ENCODE measurements at regions not wholly inside any gene's neighbourhood (a gene's known extent, or its start where the extent isn't known, plus 50 kb on each side); places are given as distances from the start of the nearest gene placed in this dataset.

- DNase-seq, result no peak
Observed at GRCh38 chr3:193754719-193755118, 161.7 kb downstream of the OPA1 start.

DNA sequence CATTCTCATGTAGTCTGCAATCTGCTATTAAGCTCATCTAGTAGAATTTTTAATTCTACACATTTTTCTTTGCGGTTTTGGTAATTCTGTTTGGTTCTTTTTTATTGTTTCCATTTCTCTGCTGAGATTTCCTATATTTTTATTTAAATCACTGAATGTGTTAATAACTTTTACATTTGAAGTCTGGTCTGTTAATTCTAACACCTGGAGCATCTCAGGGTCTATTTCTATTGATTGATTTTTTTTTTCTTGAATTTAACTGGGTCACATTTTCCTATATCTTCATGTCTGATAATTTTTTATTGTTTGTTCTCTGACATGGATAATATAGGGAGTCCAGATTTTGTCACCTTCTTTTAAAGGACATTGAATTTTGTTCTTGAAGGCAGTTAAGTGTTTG, 163.5 kb downstream of the OPA1 start:
- DNase-seq, result no peak

- no peak for DNase-seq
Observed at GRCh38 chr3:193757457-193757856, 164.4 kb downstream of the OPA1 start.

DNA sequence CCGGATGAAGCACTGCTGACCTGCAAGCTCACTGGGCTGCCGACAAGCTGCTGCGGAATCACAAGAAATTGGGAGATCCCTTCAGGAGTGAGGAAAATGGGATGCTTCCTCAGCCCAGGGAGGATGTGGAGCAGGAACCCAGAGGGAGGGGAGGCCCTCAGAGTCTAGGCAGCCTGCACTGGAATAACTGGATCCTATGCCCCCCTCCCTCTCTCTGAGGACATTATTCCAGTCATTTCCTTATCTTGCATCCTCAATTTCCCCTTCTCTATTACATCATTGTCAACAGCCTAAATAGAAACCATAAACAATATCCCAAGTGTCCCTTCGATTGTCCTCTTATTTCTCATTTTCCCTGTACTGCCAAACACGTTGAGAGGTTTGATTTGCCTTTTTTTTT, 169.0 kb downstream of the OPA1 start:
- no peak for DNase-seq

DNA sequence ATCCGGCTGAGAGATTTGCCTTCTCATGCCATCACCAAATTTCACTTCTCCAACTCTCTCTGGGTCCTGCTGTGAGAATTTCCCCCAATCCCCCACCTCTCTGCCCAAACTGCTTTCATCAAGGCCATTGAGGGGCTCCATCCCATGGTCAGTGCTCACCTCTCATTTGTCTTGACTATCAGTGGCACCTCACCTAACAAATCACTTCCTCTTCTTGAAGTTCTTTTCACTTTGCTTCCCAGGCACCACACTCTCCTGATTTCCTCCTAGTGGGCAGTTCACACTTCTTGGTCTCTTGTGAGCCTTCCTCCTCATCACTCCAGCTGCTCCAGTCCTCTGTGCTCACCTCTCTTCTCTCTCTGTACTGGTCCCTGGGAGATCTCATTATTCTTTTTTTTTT, 169.6 kb downstream of the OPA1 start:
- no peak for DNase-seq

GRCh38 chr3:193764959-193765358, 172.0 kb downstream of the OPA1 start:
- DNase-seq, result no peak

GRCh38 chr3:193767353-193768069, 174.5 kb downstream of the OPA1 start:
- DNase-seq, result no peak

DNA sequence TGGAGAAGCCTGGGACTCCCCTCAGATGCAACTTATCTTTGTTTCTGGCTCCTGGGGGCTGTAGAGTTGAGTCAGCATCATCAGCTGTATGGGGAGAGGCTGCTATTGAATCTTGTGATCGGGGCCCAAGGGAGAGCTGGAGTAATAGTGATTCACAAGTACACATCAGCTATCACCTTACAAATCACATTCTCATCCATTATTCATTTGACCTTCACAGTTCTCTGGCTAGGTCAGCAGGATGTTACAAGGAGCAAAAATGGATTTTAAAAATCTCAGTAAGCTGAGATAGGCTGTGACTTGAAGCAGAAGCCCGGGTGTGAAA, 175.0 kb downstream of the OPA1 start:
- DNase-seq, result no peak

GRCh38 chr3:193769437-193769836, 176.4 kb downstream of the OPA1 start:
- DNase-seq, result no peak

GRCh38 chr3:193771011-193771652, 178.1 kb downstream of the OPA1 start:
- no peak for DNase-seq

DNA sequence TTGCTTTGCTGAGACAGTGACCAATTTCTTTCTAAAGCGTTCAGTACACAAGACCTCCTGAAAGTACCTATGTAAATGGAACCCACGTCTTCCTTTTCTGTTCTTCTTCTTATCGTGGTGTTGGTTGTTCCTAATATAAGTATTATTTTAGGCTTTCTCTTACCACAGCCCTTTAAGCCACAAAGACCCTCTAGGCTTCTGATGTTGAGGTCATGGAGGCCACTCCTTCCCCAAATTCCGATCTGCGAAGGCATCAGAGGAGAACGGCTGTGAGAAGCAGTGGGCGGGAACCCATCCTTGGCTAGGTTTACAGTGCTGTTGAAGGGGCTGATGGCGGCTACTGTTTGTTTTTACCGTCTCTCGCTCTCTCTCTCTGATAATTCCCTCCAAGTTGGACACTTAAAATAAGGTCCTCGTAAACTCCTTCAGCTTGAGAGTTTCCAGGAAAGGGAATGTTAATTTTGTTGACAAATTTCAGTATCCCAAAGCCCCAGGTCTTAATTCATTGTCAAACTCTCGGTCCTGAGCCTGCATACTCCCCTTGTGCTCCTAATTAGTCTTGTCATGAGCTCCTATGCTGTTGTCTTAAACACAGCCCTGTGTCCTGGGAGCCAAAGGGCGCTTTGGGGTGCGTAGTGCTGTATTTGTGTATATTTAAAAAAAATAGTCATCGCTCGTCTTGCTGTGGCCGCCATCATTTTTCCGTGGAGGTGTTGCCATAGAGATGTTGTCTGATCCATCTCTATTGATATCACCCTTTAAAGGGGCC, 178.8 kb downstream of the OPA1 start:
- no peak for DNase-seq

DNA sequence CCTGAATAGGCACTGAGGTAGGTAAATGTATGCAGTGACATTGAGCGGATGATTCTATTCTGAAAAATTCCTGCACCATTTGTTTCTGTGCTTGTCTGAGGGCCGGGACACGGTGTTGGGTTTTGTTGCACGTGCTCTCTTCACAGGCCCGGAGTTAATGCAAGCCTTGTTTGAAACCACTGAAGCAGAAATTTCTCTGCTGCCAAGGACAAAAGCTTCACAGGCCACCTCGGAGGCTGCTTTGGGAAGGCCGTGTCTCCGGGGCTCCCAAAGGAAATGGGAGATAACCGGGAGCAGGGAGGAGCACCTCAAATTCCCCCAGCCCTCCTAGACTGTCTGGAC, 179.4 kb downstream of the OPA1 start:
- no peak for DNase-seq

DNA sequence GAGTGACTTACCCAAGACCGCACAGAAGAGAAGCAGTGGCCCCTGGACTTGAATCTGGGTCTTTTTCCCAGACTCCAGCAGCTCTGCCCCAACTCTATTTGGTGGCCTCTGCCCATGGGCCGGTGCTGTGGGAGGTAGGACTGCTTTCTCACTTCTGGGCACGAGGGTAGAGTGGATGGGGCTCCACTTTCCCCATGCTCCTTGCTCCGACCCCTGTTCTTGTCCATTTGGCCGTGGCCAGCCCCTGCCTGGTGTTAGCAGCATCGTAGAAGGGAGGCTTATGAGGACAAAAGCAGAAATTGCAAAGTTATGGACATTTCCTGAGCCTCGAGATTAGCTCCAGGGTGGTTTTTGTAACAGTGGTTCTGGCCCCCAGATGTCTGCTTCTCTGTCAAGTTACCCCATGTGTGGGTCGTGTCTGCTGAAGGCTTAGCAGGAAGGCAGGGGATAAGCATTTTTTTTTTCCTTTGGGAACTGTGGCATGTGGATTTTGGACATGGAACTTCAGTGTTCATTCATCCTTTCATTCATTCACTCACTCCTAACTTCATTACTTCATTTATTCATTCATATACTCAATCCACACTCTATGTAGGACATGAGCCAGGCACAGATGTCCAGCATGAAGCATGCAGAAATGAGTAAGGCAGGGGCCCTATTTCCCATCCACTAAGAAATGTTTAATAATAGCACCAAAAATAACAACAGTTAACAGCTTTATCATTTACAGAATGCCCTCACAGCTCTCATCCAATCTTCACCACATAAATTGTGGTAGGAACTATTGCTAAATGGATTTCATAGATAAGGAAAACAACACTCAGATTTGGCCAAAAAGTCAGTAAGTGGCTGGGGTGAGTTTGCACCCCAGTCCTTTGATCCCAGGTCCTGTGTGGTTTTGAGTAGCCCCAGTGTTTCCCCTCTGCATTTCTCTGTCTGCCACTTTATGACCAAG, 180.5 kb downstream of the OPA1 start:
- no peak for DNase-seq

GRCh38 chr3:193774272-193774915, 181.4 kb downstream of the OPA1 start:
- no peak for DNase-seq

GRCh38 chr3:193774916-193775285, 181.9 kb downstream of the OPA1 start:
- DNase-seq, result no peak

DNA sequence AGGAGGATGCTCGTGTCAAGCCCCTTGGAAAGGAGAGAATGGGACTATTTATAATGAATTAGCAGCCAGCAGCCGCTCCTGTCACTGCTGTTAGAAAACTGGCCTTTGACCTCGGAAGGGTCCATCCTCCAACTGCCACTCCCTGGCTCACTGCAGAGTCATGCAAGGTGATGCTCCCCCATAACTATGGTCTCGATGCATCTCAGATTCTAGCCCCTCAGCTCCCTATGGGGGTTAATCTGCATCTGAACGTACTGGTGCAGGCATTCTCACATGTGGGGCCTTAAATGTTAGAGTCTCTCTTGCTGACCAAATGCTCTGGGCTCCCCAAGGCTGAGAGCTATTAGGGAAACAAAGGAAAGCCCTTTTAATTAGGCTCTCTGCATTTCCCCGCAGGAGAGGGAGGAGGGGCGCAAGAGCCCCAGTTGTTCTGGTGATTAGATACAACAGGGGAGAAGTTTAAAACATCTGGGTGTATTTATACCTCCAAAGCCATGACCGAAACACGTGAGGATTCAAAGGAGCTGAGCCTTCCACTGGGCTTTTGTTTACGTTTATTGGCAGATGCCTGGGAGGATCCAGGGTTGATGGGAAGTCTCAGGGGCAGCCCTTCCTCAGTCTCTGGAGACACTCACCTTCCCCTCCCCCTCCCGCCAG, 182.5 kb downstream of the OPA1 start:
- DNase-seq, result no peak

DNA sequence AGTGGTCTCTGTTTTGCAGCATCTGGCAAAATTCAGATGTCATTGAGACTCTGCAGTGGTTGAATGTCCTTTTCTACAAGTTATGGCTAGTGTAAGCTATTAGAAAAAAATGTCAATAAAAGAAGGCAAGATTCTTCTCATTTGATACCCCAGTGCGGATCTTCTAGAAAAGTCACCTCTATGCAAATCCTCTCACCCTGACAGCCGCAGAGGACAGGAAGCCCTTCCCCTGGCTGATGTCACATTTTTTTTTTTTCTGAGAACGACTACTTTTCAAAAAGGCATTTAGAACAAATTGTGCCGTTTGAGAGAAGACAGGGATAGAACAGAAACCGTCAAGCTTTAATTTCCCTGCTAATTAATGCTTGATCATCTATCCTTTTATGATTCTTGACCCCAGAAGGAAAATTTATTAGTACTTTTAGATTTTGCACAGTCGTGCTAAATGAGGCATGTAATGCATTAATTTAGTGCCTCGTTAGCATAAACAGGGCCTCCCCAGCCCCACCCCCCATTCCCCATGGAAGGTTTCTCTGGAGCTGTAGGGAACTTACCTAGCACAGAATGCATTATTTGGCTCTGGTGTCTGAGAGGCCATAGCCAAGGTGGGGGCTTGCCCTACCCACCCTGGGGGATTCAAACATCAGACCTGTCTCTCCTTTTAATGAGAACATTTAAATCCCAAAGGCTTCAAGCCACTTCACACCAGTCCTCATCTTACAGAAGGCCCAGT, 183.8 kb downstream of the OPA1 start:
- no peak for DNase-seq

DNA sequence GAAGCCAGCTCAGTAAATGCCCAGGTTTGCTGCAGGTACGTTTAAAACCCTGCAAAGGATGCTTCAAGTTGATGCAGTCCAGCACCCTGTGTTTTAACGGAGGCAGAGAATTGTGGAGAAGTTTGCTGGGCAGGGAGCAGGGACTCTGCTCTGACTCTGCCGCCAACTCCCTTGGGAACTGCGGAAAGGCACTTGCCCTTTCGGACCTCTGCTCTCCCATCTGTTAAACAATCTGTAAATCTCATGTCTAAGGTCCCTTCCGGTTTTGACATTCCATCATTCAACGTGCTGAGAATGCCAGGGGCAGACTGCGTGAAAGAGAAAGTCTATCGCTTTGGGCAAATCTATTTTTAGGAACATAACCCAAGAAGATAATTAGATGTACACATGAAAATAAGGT, 184.5 kb downstream of the OPA1 start:
- no peak for DNase-seq

DNA sequence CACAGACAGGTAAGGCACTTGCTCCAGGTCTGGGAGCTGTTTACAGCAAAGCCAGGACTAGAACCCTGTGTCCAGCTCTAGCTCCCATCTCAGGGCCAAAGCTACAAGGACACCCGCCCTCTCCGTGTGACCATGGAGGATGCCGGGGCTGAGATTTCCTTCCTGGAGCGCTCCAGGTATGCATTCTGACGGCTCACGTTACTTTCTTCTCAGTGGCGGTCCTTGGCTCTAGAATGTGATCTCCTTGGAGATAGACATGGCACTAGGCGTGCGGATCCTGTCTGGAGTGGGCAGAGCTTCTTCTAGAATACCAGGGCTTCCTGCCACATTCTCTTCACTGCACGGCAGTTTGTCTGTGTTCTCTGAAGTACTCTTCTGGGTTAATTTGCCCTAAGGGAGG, 185.7 kb downstream of the OPA1 start:
- DNase-seq, result no peak

DNA sequence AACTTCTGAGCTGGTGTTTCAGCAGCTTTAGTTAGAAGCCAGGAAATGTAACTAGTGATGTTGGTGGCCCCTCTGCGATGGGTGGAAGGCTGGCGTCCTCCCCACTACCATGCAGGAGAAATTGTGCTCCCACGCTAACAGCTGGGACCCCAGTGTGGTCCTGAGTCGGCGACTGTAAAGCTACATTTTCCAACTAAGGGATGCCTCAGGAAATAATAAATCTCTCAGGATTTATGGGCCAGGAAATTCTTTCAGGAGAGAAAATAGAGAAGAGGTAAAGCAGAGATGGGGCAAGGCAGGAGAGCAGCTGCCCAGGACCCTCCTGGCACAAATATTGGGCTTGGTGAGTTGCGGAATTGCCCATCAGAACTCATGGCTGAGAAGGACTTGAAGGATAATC, 186.9 kb downstream of the OPA1 start:
- no peak for DNase-seq

DNA sequence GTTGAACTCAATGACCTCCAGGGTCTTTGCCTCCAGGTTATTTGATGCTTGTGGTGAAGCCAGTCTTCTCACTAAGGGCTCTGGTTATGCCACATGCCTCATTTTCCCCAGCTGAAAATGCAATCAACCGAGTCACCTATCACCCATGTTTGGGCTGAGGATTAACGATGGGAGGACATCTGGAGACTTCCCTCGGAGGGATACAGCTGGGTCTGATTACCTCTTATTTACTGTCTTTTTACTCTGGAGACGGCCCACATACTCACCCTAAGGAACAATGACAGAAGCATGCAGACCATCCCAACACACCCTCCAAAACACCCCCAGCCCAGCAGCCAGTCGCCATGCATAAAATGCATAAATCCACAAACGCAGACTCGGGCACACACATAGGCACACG, 187.4 kb downstream of the OPA1 start:
- no peak for DNase-seq
